ENCODE measurements at regions not wholly inside any gene's neighbourhood (a gene's known extent, or its start where the extent isn't known, plus 50 kb on each side); places are given as distances from the start of the nearest gene placed in this dataset.

GRCh38 chr11:80860632-80861031, 1419.8 kb upstream of the TENM4 start:
- H3K9ac ChIP-seq (ENCODE audit: low read length in 3 of 3): no peak overlapping the region
- no peak for FAIRE-seq

DNA sequence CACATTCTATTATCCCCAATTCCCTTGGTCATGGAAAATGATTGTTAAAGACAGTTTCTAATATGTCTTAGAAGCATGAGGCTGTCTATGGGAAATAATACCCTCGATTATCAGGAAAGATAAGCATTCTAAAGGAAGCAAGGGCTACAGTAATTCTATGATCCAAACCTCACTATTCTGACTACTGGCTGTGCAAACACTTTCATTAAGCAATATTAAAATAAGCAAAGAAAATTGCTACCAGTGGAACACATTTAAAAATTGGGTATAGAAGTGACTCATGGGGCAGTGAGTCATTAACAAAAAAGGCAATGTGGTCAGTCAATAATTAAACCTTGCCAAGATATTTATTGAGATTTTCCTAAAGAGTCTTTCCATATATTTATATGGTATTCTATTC, 1415.2 kb upstream of the TENM4 start:
- Histone ChIP-seq H3K27ac (ENCODE audit: low read depth in 2 of 2, low read length in 2 of 2) (no peak overlapping the region), H3K4me3 (ENCODE audit: low read length in 3 of 3) (no peak overlapping the region), H3K9me3 (ENCODE audit: control insufficient read depth in 2 of 3, insufficient read depth in 1 of 3, low read length in 3 of 3) (no peaks in the 10 kb centered on the region), H3K4me1 (ENCODE audit: control insufficient read depth in 2 of 3, insufficient read depth in 2 of 3, low read depth in 1 of 3, low read length in 3 of 3) (no peaks in the 10 kb centered on the region), H3K36me3 (ENCODE audit: control insufficient read depth in 2 of 3, insufficient read depth in 3 of 3, low read length in 3 of 3) (no peaks in the 10 kb centered on the region), H3K27me3 (ENCODE audit: control insufficient read depth, insufficient read depth, low read length) (no peaks in the 10 kb centered on the region), H3K9ac (ENCODE audit: low read length in 3 of 3) (no peak overlapping the region)
- intact Hi-C loops (cut with DNase I): no loop called here
- no peak for TF ChIP-seq CTCF (IDR thresholded peaks at IDR 0.05; ENCODE audit: borderline replicate concordance, extremely low read depth, insufficient read depth)
- DNase-seq (no peak), FAIRE-seq (no peak)

More at GRCh38 chr11:80860632-80861031, 1419.8 kb upstream of the TENM4 start:
- no peaks in the 10 kb centered on the region for H3K4me1 ChIP-seq (ENCODE audit: control insufficient read depth in 2 of 3, insufficient read depth in 2 of 3, low read depth in 1 of 3, low read length in 3 of 3)
- no peaks in the 10 kb centered on the region for H3K36me3 ChIP-seq (ENCODE audit: control insufficient read depth in 2 of 3, insufficient read depth in 3 of 3, low read length in 3 of 3)
- no peak for DNase-seq
- TF ChIP-seq CTCF (IDR thresholded peaks at IDR 0.05; ENCODE audit: borderline replicate concordance, extremely low read depth, insufficient read depth): no peak
- no peaks in the 10 kb centered on the region for H3K9me3 ChIP-seq (ENCODE audit: control insufficient read depth in 2 of 3, insufficient read depth in 1 of 3, low read length in 3 of 3)
- no peak overlapping the region for H3K4me3 ChIP-seq (ENCODE audit: low read length in 3 of 3)
- no peaks in the 10 kb centered on the region for H3K27me3 ChIP-seq (ENCODE audit: control insufficient read depth, insufficient read depth, low read length)
- intact Hi-C loops (cut with DNase I): no loop called here
- H3K27ac ChIP-seq (ENCODE audit: low read depth in 2 of 2, low read length in 2 of 2): no peak overlapping the region

- Histone ChIP-seq H3K9me3 (ENCODE audit: control insufficient read depth in 2 of 3, insufficient read depth in 1 of 3, low read length in 3 of 3) (no peaks in the 10 kb centered on the region), H3K9ac (ENCODE audit: low read length in 3 of 3) (no peak overlapping the region), H3K27me3 (ENCODE audit: control insufficient read depth, insufficient read depth, low read length) (no peaks in the 10 kb centered on the region), H3K4me3 (ENCODE audit: low read length in 3 of 3) (no peak overlapping the region), H3K36me3 (ENCODE audit: control insufficient read depth in 2 of 3, insufficient read depth in 3 of 3, low read length in 3 of 3) (no peaks in the 10 kb centered on the region), H3K27ac (ENCODE audit: low read depth in 2 of 2, low read length in 2 of 2) (no peak overlapping the region), H3K4me1 (ENCODE audit: control insufficient read depth in 2 of 3, insufficient read depth in 2 of 3, low read depth in 1 of 3, low read length in 3 of 3) (no peaks in the 10 kb centered on the region)
- TF ChIP-seq CTCF (IDR thresholded peaks at IDR 0.05; ENCODE audit: borderline replicate concordance, extremely low read depth, insufficient read depth): no peak
- DNase-seq (no peak), FAIRE-seq (no peak)
- intact Hi-C loops (cut with DNase I): no loop called here
Observed at GRCh38 chr11:80855426-80855825, 1414.6 kb upstream of the TENM4 start.

DNA sequence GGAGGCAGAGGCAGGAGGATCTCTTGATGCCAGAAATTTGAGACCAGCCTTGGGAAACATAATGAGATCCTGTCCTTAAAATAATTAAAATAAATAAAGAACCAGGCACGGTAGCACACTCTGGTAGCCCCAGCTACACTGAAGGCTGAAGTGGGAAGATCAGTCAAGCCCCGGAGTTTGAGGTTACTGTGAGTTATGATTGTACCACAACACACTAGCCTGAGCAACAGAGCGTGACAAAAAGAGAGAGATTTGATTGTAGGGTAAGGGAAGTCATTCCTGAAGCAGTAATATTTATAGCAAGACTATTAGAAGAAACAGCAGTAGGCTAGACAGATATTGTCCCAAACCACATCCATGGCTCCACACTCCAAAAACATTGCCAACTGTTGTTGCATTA, 1408.4 kb upstream of the TENM4 start:
- DNase-seq: no peak
- Histone ChIP-seq H3K4me1 (ENCODE audit: control insufficient read depth in 2 of 3, insufficient read depth in 2 of 3, low read depth in 1 of 3, low read length in 3 of 3) (no peaks in the 10 kb centered on the region), H3K27ac (ENCODE audit: low read depth in 2 of 2, low read length in 2 of 2) (no peak overlapping the region), H3K9me3 (ENCODE audit: control insufficient read depth in 2 of 3, insufficient read depth in 1 of 3, low read length in 3 of 3) (no peaks in the 10 kb centered on the region), H3K36me3 (ENCODE audit: control insufficient read depth in 2 of 3, insufficient read depth in 3 of 3, low read length in 3 of 3) (no peaks in the 10 kb centered on the region), H3K27me3 (ENCODE audit: control insufficient read depth, insufficient read depth, low read length) (no peaks in the 10 kb centered on the region), H3K9ac (ENCODE audit: low read length in 3 of 3) (no peak overlapping the region), H3K4me3 (ENCODE audit: low read length in 3 of 3) (no peak overlapping the region)
- TF ChIP-seq CTCF (IDR thresholded peaks at IDR 0.05; ENCODE audit: borderline replicate concordance, extremely low read depth, insufficient read depth): no peak
- intact Hi-C loops (cut with DNase I): no loop called here
- FAIRE-seq: no peak
